ENCODE measurements at regions not wholly inside any gene's neighbourhood (a gene's known extent, or its start where the extent isn't known, plus 50 kb on each side); places are given as distances from the start of the nearest gene placed in this dataset.
"Not testable (repeated sequence)": the region's sequence is repeated elsewhere in the genome, so short reads cannot be mapped to it uniquely, and the experiment has no call there.

DNA sequence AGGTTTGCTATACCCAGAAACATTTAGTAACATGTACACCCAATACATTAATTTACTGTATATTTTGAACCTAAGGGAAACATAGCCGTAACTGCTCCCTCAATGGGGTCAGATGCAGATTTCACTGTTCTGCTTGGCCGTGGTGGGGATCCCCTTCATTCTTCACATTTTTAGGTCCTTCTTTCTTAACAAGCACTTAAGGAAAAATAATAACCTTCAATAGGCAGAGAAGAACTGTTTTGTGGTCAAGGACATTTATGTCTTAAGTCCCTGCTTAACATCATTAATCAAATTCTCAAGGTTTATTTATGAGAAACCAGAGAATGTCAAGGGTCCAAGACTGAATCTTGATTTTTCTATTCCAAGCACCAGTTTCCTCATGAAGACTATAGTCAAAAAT lies 592.1 kb upstream of the ANKRD30A start:
- H3K9me3 ChIP-seq, result no peaks in the 10 kb centered on the region
- intact Hi-C loops (cut with DNase I; ENCODE audit: low total_unique reads) (no loop called here), in situ Hi-C loops (cut with MboI; ENCODE audit: low sequenced_read_pairs in 4 of 4) (no loop called here)
- DNase-seq (no peak), ATAC-seq (no peak)
- H3K4me3 ChIP-seq, result no peak overlapping the region
- no peak overlapping the region for H3K27ac ChIP-seq
- no peak for TF ChIP-seq POLR2A (IDR thresholded peaks at IDR 0.05)
- TF ChIP-seq, protein P1, sequence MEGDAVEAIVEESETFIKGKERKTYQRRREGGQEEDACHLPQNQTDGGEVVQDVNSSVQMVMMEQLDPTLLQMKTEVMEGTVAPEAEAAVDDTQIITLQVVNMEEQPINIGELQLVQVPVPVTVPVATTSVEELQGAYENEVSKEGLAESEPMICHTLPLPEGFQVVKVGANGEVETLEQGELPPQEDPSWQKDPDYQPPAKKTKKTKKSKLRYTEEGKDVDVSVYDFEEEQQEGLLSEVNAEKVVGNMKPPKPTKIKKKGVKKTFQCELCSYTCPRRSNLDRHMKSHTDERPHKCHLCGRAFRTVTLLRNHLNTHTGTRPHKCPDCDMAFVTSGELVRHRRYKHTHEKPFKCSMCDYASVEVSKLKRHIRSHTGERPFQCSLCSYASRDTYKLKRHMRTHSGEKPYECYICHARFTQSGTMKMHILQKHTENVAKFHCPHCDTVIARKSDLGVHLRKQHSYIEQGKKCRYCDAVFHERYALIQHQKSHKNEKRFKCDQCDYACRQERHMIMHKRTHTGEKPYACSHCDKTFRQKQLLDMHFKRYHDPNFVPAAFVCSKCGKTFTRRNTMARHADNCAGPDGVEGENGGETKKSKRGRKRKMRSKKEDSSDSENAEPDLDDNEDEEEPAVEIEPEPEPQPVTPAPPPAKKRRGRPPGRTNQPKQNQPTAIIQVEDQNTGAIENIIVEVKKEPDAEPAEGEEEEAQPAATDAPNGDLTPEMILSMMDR (IDR thresholded peaks at IDR 0.05 in 4 of 5, conservative IDR thresholded peaks at IDR 0.05 in 1 of 5), result no peak
- H3K4me1 ChIP-seq, result no peaks in the 10 kb centered on the region
- no peaks in the 10 kb centered on the region for H3K36me3 ChIP-seq
- H3K27me3 ChIP-seq, result no peaks in the 10 kb centered on the region

DNA sequence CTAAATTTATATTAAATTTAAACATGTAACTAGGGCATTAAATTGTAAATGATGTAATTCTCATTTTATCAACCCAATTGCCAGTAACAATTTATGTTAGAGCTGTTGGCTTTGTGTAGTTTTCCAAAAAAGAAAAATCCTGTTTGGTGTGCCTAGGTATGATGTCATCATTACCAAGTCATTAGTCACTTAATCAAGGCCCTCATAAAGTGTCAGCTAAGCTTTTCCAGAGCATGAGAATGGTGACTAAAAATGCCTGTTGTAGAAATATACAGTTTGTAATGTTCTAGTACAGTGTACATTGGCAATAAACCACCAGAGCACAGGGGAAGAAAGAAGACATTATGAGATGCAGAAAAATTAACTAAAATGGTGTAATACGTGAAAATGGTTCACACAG lies 593.8 kb upstream of the ANKRD30A start:
- Histone ChIP-seq H3K9me3 (no peaks in the 10 kb centered on the region), H3K4me1 (no peaks in the 10 kb centered on the region), H3K36me3 (no peaks in the 10 kb centered on the region), H3K27me3 (no peaks in the 10 kb centered on the region), H3K4me3 (no peak overlapping the region), H3K27ac (no peak overlapping the region)
- DNase-seq (no peak), ATAC-seq (no peak)
- TF ChIP-seq, protein P1 (IDR thresholded peaks at IDR 0.05 in 4 of 5, conservative IDR thresholded peaks at IDR 0.05 in 1 of 5), result no peak
- intact Hi-C loops (cut with DNase I; ENCODE audit: low total_unique reads), result no loop called here
- in situ Hi-C loops (cut with MboI; ENCODE audit: low sequenced_read_pairs in 4 of 4), result no loop called here

DNA sequence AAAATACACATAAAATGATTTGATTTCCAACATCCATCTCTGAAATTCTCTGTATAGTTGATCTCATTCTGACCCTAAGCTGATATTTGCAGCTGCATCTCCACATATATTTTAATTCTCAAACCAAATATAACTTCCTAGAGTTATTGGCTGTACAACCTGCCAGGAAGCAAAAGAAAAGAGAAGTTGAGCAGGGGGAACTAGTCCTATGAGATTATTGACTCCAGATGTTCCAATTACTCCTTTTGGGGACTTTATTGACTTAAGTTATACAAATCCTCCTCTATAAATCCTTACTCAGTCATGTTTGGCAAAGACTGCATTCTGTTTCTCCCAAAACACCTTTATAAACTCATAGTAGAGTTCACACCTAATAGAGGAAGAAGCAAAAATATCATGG lies 599.4 kb upstream of the ANKRD30A start:
- intact Hi-C loops (cut with DNase I; ENCODE audit: low total_unique reads), result no loop called here
- no peaks in the 10 kb centered on the region for H3K36me3 ChIP-seq

DNA sequence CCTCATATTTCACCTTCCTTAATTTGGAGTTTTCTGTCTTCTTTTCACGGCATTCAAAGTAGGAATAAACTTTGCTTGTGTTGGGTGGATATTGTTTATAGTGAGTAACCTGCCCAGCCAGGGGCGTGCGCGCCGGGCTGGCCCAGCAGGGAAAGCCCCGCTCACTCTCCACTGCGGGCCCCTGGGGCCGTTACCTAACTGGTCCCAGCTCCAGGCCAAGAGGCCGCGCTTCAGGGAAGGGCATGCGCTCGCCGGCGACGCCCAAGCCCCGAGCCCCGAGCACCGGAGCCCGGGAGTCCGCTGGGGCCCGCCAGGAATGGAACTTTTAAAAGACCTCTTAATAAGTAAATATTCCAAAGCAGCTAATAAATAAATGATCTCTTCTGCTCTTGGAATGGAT lies 601.3 kb upstream of the ANKRD30A start:
- DNase-seq; H3K27ac ChIP-seq; intact Hi-C loops (cut with DNase I; ENCODE audit: low total_unique reads); ATAC-seq; H3K36me3 ChIP-seq; in situ Hi-C loops (cut with MboI; ENCODE audit: low sequenced_read_pairs in 4 of 4); H3K4me1 ChIP-seq; H3K4me3 ChIP-seq; H3K9me3 ChIP-seq; H3K27me3 ChIP-seq: not testable (repeated sequence)

More for the DNA sequence above, 599.4 kb upstream of the ANKRD30A start:
- Histone ChIP-seq H3K4me3 (no peak overlapping the region), H3K9me3 (no peaks in the 10 kb centered on the region), H3K4me1 (no peaks in the 10 kb centered on the region), H3K27me3 (no peaks in the 10 kb centered on the region), H3K27ac (no peak overlapping the region)
- DNase-seq (no peak), ATAC-seq (no peak)
- TF ChIP-seq, protein P1 (IDR thresholded peaks at IDR 0.05 in 4 of 5, conservative IDR thresholded peaks at IDR 0.05 in 1 of 5), result no peak
- no peak for TF ChIP-seq POLR2A (IDR thresholded peaks at IDR 0.05)
- in situ Hi-C loops (cut with MboI; ENCODE audit: low sequenced_read_pairs in 4 of 4), result no loop called here

DNA sequence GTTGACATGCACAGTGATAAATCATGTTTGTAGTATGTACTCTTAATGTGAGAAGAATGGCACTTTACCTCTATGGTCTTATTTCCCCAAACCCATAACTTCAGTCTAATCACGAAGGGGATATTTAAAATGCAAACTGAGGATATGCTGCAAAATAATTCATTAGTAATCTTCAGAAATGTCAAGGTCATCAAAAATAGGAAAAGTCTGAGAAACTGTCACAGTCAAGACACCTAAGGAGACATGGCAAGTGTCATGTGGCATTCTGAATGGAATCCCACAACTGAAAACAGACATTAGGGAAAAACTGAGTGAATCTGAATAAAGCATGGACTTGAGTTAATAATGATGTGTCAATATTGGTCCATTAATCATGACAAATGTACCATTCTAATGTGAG lies 605.5 kb upstream of the ANKRD30A start:
- H3K4me3 ChIP-seq, result no peak overlapping the region
- ATAC-seq, result no peak
- in situ Hi-C loops (cut with MboI; ENCODE audit: low sequenced_read_pairs in 4 of 4) (no loop called here), intact Hi-C loops (cut with DNase I; ENCODE audit: low total_unique reads) (no loop called here)
- no peak overlapping the region for H3K27ac ChIP-seq
- no peak for TF ChIP-seq POLR2A (IDR thresholded peaks at IDR 0.05)
- TF ChIP-seq, protein P1 (IDR thresholded peaks at IDR 0.05 in 4 of 5, conservative IDR thresholded peaks at IDR 0.05 in 1 of 5), result no peak
- H3K27me3 ChIP-seq, result no peaks in the 10 kb centered on the region
- DNase-seq, result no peak
- no peaks in the 10 kb centered on the region for H3K36me3 ChIP-seq
- no peaks in the 10 kb centered on the region for H3K9me3 ChIP-seq
- no peaks in the 10 kb centered on the region for H3K4me1 ChIP-seq

Measured in gastrocnemius medialis (tissue), 4 donors.